Central memory CD8-positive, alpha-beta T cell (primary cell): ENCODE measurements at regions not wholly inside any gene's neighbourhood (a gene's known extent, or its start where the extent isn't known, plus 50 kb on each side); places are given as distances from the start of the nearest gene placed in this dataset.

ENCODE experiments used
- ATAC-seq: fragments of 150-1000 bp; cut with Tn5 transposase; replicated peaks from 2 replicates; pipeline ENCODE4 v1.10.0; 2022; ENCODE audit warnings: mild to moderate bottlenecking, moderate FRiP score, moderate number of reproducible peaks; ENCODE audit not compliant: poor library complexity, severe bottlenecking; ENCODE audit errors: extremely low read depth
- DNase-seq, 2 donors: peaks; one replicate each; pipeline ENCODE4 v3.0.0; 2021; ENCODE audit warnings: low spot score in 2 of 2
- H3K27ac Mint-ChIP-seq: one replicate; pipeline ENCODE4 v1.8.0; 2022; ENCODE audit warnings: low read depth, mild to moderate bottlenecking, moderate library complexity, mixed read lengths
- H3K27me3 Mint-ChIP-seq: one replicate; pipeline ENCODE4 v1.8.0; 2022; ENCODE audit warnings: mixed read lengths
- H3K36me3 Mint-ChIP-seq: one replicate; pipeline ENCODE4 v1.8.0; 2022; ENCODE audit warnings: mild to moderate bottlenecking, moderate library complexity, mixed read lengths; ENCODE audit not compliant: insufficient read depth
- H3K4me1 Mint-ChIP-seq: one replicate; pipeline ENCODE4 v1.8.0; 2022; ENCODE audit warnings: mixed read lengths
- H3K4me3 Mint-ChIP-seq: one replicate; pipeline ENCODE4 v1.8.0; 2022; ENCODE audit warnings: mild to moderate bottlenecking, moderate library complexity, mixed read lengths
- H3K9me3 Mint-ChIP-seq: one replicate; pipeline ENCODE4 v1.8.0; 2022; ENCODE audit warnings: mixed read lengths

GRCh38 chr5:52705720-52706119 lies 82.0 kb upstream of the ITGA1 start:
- Mint-ChIP-seq H3K27me3 (no peaks in the 10 kb centered on the region), H3K4me3 (no peak overlapping the region), H3K36me3 (no peaks in the 10 kb centered on the region), H3K9me3 (no peaks in the 10 kb centered on the region), H3K27ac (no peak overlapping the region), H3K4me1 (peaks cover 21% of the 10 kb centered on the region)
- DNase-seq (no peak), ATAC-seq (no peak)

- no peaks in the 10 kb centered on the region for H3K27me3 Mint-ChIP-seq
- H3K9me3 Mint-ChIP-seq, result no peaks in the 10 kb centered on the region
- ATAC-seq (no peak), DNase-seq (no peak)
- no peak overlapping the region for H3K27ac Mint-ChIP-seq
- H3K4me1 Mint-ChIP-seq, result peaks cover 21% of the 10 kb centered on the region
- H3K4me3 Mint-ChIP-seq, result no peak overlapping the region
- no peaks in the 10 kb centered on the region for H3K36me3 Mint-ChIP-seq
Measured at GRCh38 chr5:52706775-52707174, 80.9 kb upstream of the ITGA1 start.

- Mint-ChIP-seq H3K27ac (no peak overlapping the region), H3K9me3 (no peaks in the 10 kb centered on the region), H3K4me1 (peaks cover 21% of the 10 kb centered on the region), H3K36me3 (peaks cover 1% of the 10 kb centered on the region), H3K4me3 (no peak overlapping the region), H3K27me3 (no peaks in the 10 kb centered on the region)
- no peak for ATAC-seq
- DNase-seq, result no peak
Measured at GRCh38 chr5:52707616-52708015, 80.1 kb upstream of the ITGA1 start.

DNA sequence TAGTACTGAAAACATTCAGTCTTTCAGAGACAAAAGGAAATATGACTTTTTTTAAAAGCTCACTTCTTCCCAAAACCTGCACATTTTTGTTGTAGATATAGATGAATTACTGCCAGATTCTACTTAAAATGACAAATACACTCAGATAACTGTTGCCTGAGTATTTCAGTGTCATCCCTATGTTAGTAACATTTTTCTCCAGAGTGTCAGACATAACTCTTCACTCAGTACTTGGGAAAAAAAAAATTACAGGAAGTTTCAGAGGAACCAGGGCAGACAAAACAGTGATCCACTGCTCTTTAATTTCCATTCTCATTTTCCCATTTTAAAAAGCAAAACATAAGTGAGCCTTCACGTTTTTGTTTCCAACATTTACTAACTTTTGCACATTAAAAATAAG lies 79.3 kb upstream of the ITGA1 start:
- Mint-ChIP-seq H3K9me3 (no peaks in the 10 kb centered on the region), H3K36me3 (peaks cover 1% of the 10 kb centered on the region), H3K27me3 (no peaks in the 10 kb centered on the region), H3K27ac (no peak overlapping the region), H3K4me3 (no peak overlapping the region), H3K4me1 (peaks cover 21% of the 10 kb centered on the region)
- DNase-seq (no peak), ATAC-seq (no peak)

DNA sequence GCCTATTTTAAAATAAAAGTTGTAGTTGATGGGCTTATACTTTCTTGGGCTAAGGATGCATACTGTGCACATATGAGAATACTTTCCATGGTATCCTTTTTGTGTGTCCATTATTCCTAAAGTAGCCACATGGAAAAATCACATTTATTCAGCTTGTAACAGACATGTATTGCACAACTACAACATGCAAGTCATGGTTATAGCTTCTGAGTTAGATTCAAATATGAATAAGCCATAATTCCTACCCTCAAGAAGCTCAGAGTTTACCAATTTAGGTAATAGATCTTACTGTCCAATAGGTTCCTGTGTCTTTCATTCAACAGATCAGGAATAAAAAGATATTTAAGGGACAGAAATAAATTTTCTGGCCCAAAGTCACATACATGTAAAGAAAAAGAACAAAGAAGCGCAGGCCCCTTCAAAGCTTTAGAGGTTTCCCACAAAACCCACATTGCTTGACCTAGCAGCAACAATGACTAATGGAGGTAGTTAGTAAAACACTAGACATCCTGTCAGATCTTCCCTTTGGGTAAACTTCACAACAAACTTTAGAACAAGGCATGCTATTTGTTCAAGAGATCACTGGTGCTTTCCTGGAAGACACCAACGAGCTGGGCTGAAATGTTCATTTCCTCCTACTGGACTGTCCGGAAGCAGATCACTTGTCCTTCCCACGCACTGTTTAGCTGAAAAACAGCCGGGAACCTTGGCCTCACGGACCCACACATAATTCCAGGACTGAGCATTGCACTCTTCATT lies 78.4 kb upstream of the ITGA1 start:
- Mint-ChIP-seq H3K27ac (peak overlapping the region; percentile 36), H3K4me1 (peaks cover 21% of the 10 kb centered on the region), H3K36me3 (peaks cover 1% of the 10 kb centered on the region), H3K4me3 (no peak overlapping the region), H3K27me3 (no peaks in the 10 kb centered on the region), H3K9me3 (no peaks in the 10 kb centered on the region)
- ATAC-seq (peak; percentile 46), DNase-seq (no peak)

- ATAC-seq, result no peak
- no peak overlapping the region for H3K4me3 Mint-ChIP-seq
Measured at GRCh38 chr5:52710310-52710971, 77.3 kb upstream of the ITGA1 start.

GRCh38 chr5:52710972-52711596 lies 76.6 kb upstream of the ITGA1 start:
- H3K9me3 Mint-ChIP-seq, result no peaks in the 10 kb centered on the region
- no peak overlapping the region for H3K27ac Mint-ChIP-seq

More at GRCh38 chr5:52710310-52710971, 77.3 kb upstream of the ITGA1 start:
- no peaks in the 10 kb centered on the region for H3K9me3 Mint-ChIP-seq
- no peaks in the 10 kb centered on the region for H3K27me3 Mint-ChIP-seq
- peaks cover 1% of the 10 kb centered on the region for H3K36me3 Mint-ChIP-seq
- peaks cover 21% of the 10 kb centered on the region for H3K4me1 Mint-ChIP-seq
- peak overlapping the region; percentile 36 for H3K27ac Mint-ChIP-seq
- DNase-seq, result no peak

GRCh38 chr5:52712354-52712753 lies 75.4 kb upstream of the ITGA1 start:
- H3K27me3 Mint-ChIP-seq, result no peaks in the 10 kb centered on the region
- DNase-seq, result no peak
- H3K36me3 Mint-ChIP-seq, result peaks cover 1% of the 10 kb centered on the region
- ATAC-seq, result no peak
- no peak overlapping the region for H3K4me3 Mint-ChIP-seq
- peaks cover 21% of the 10 kb centered on the region for H3K4me1 Mint-ChIP-seq
- peaks cover 5% of the 10 kb centered on the region for H3K9me3 Mint-ChIP-seq
- H3K27ac Mint-ChIP-seq, result no peak overlapping the region

More at GRCh38 chr5:52710972-52711596, 76.6 kb upstream of the ITGA1 start:
- H3K36me3 Mint-ChIP-seq, result peaks cover 1% of the 10 kb centered on the region
- H3K4me3 Mint-ChIP-seq, result no peak overlapping the region
- H3K27me3 Mint-ChIP-seq, result no peaks in the 10 kb centered on the region
- no peak for ATAC-seq
- peaks cover 21% of the 10 kb centered on the region for H3K4me1 Mint-ChIP-seq
- DNase-seq, result no peak

- peak overlapping the region; percentile 31 for H3K4me3 Mint-ChIP-seq
- DNase-seq, result peak; percentile 33 to 73
- peak; percentile 99 for ATAC-seq
- no peaks in the 10 kb centered on the region for H3K27me3 Mint-ChIP-seq
- H3K36me3 Mint-ChIP-seq, result peaks cover 7% of the 10 kb centered on the region
- peak overlapping the region; percentile 72 for H3K27ac Mint-ChIP-seq
- H3K4me1 Mint-ChIP-seq, result peaks cover 47% of the 10 kb centered on the region
- H3K9me3 Mint-ChIP-seq, result peaks cover 7% of the 10 kb centered on the region
Measured at GRCh38 chr5:52725065-52725746, 62.5 kb upstream of the ITGA1 start.

GRCh38 chr5:52725808-52726207 lies 61.9 kb upstream of the ITGA1 start:
- no peaks in the 10 kb centered on the region for H3K27me3 Mint-ChIP-seq
- H3K36me3 Mint-ChIP-seq, result peaks cover 7% of the 10 kb centered on the region
- peaks cover 50% of the 10 kb centered on the region for H3K4me1 Mint-ChIP-seq
- ATAC-seq (no peak), DNase-seq (no peak)
- H3K27ac Mint-ChIP-seq, result peak overlapping the region; percentile 72
- H3K4me3 Mint-ChIP-seq, result peak overlapping the region; percentile 31
- peaks cover 7% of the 10 kb centered on the region for H3K9me3 Mint-ChIP-seq

- no peaks in the 10 kb centered on the region for H3K27me3 Mint-ChIP-seq
- no peak for DNase-seq
- peak overlapping the region; percentile 73 for H3K27ac Mint-ChIP-seq
- H3K4me1 Mint-ChIP-seq, result peaks cover 50% of the 10 kb centered on the region
- H3K9me3 Mint-ChIP-seq, result peaks cover 7% of the 10 kb centered on the region
- no peak overlapping the region for H3K4me3 Mint-ChIP-seq
- no peak for ATAC-seq
- H3K36me3 Mint-ChIP-seq, result peaks cover 7% of the 10 kb centered on the region
Measured at GRCh38 chr5:52727020-52727419, 60.7 kb upstream of the ITGA1 start.

DNA sequence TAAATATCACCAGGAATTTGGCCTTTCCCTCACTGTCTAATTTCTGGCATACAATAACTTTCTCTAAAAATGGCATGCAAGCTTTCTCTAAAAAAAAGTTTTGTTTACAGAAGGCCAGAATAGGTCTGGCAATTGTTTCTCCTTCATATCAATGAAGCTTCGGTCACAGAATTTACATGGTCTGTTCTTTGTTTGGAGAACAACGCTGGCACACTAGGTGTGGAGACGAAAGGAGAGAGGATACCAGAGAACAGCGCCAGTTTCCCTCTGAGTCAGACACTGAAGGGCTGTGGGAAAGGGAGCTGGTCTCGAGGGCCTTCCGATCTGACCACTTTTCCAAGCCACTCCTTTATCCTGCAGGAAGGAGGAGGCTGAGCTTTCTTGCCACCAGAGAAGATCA lies 60.1 kb upstream of the ITGA1 start:
- H3K27ac Mint-ChIP-seq, result peak overlapping the region; percentile 73
- DNase-seq (no peak), ATAC-seq (no peak)
- H3K4me3 Mint-ChIP-seq, result no peak overlapping the region
- no peaks in the 10 kb centered on the region for H3K27me3 Mint-ChIP-seq
- H3K9me3 Mint-ChIP-seq, result peaks cover 7% of the 10 kb centered on the region
- H3K36me3 Mint-ChIP-seq, result peaks cover 7% of the 10 kb centered on the region
- peaks cover 50% of the 10 kb centered on the region for H3K4me1 Mint-ChIP-seq
